DMS153 treated with DMSO at 0.1 percent for 48 hours (cell line): ENCODE measurements at regions not wholly inside any gene's neighbourhood (a gene's known extent, or its start where the extent isn't known, plus 50 kb on each side); places are given as distances from the start of the nearest gene placed in this dataset.

Source experiments
- DNase-seq: peaks from one replicate; lab custom pipeline; 2025; ENCODE audit not compliant: unreplicated experiment; lab: John Stamatoyannopoulos, UW

GRCh38 chrX:51798701-51799100, 55.5 kb downstream of the GSPT2 start:
- no peak for DNase-seq

- peak; percentile 45 for DNase-seq
Measured at GRCh38 chrX:51802917-51803688, 59.9 kb downstream of the GSPT2 start.

GRCh38 chrX:51803833-51804232, 60.6 kb downstream of the GSPT2 start:
- DNase-seq = no peak

- DNase-seq = no peak
Measured at GRCh38 chrX:51804741-51805140, 61.5 kb downstream of the GSPT2 start.

- DNase-seq = no peak
Measured at GRCh38 chrX:51813886-51814460, 70.7 kb downstream of the GSPT2 start.

- no peak for DNase-seq
Measured at GRCh38 chrX:51824061-51824460, 69.4 kb upstream of the MAGED1 start.

- no peak for DNase-seq
Measured at GRCh38 chrX:51825436-51825835, 68.0 kb upstream of the MAGED1 start.

GRCh38 chrX:51834076-51834475, 59.3 kb upstream of the MAGED1 start:
- DNase-seq = no peak

- no peak for DNase-seq
Measured at GRCh38 chrX:51836823-51837222, 56.6 kb upstream of the MAGED1 start.

- DNase-seq = no peak
Measured at GRCh38 chrX:51837451-51837850, 56.0 kb upstream of the MAGED1 start.

- DNase-seq = no peak
Measured at GRCh38 chrX:51837921-51838320, 55.5 kb upstream of the MAGED1 start.
